ENCODE measurements at regions not wholly inside any gene's neighbourhood (a gene's known extent, or its start where the extent isn't known, plus 50 kb on each side); places are given as distances from the start of the nearest gene placed in this dataset.

GRCh38 chr13:90329641-90330040, 1017.8 kb upstream of the MIR17HG start:
- Histone ChIP-seq H3K4me3 (no peak overlapping the region), H3K9me3 (replicated peaks; ENCODE audit: control insufficient read depth, insufficient read depth, low read depth, low read length) (no peaks in the 10 kb centered on the region; the same call in 1 of the 2 replicates), H3K79me2 (ENCODE audit: control insufficient read depth, insufficient read depth, low read length) (no peaks in the 10 kb centered on the region), H3K4me2 (ENCODE audit: insufficient read depth, low read length) (no peak overlapping the region), H3K9ac (ENCODE audit: insufficient read depth in 1 of 2, low read depth in 2 of 2, low read length in 2 of 2) (no peak overlapping the region), H4K20me1 (replicated peaks; ENCODE audit: control insufficient read depth, insufficient read depth, low read length) (no peaks in the 10 kb centered on the region), H2AFZ (ENCODE audit: low read depth, low read length) (no peak overlapping the region), H3K27me3 (ENCODE audit: control insufficient read depth in 2 of 2, insufficient read depth in 2 of 2, low read length in 2 of 2) (no peaks in the 10 kb centered on the region), H3K9me1 (ENCODE audit: control insufficient read depth, insufficient read depth, low read length) (no peaks in the 10 kb centered on the region), H3K36me3 (ENCODE audit: control insufficient read depth, insufficient read depth, low read length) (no peaks in the 10 kb centered on the region), H3K4me1 (replicated peaks in 1 of 2; ENCODE audit: control insufficient read depth in 2 of 2, insufficient read depth in 2 of 2, low read length in 2 of 2) (no peaks in the 10 kb centered on the region), H3K27ac (ENCODE audit: extremely low read depth, low read depth, low read length) (no peak overlapping the region)
- ChIA-PET POLR2A (interaction anchor here (0.6 to 1.0 kb wide), 2 partner anchors 8 to 712 kb away, joined by 3 to 4 read pairs; no protein-coding TSS in a partner anchor), CTCF (ENCODE audit: low intra/inter-chr PET ratio) (no interaction called here)
- in situ Hi-C loops (cut with MboI) (no loop called here), intact Hi-C loops (cut with micrococcal nuclease) (no loop called here)
- ATAC-seq (no peak), DNase-seq (ENCODE audit: extremely low read depth in 1 of 4, low spot score in 3 of 4) (no peak), FAIRE-seq (no peak)
- no TSS peak for BruUV-seq (replicated peaks)
- 2% methylated on average over 1 of the region's 1 CpG for WGBS (ENCODE audit: insufficient coverage, low coverage, missing lambda C conversion rate)
- TF ChIP-seq, protein P1, sequence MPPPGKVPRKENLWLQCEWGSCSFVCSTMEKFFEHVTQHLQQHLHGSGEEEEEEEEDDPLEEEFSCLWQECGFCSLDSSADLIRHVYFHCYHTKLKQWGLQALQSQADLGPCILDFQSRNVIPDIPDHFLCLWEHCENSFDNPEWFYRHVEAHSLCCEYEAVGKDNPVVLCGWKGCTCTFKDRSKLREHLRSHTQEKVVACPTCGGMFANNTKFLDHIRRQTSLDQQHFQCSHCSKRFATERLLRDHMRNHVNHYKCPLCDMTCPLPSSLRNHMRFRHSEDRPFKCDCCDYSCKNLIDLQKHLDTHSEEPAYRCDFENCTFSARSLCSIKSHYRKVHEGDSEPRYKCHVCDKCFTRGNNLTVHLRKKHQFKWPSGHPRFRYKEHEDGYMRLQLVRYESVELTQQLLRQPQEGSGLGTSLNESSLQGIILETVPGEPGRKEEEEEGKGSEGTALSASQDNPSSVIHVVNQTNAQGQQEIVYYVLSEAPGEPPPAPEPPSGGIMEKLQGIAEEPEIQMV (tag; conservative IDR thresholded peaks at IDR 0.05; ENCODE audit: low read depth) = no peak
- TF ChIP-seq ZMIZ1 (IDR thresholded peaks at IDR 0.05; ENCODE audit: low read depth in 2 of 2, low read length in 2 of 2) (no peak), GTF3C2 (IDR thresholded peaks at IDR 0.05; ENCODE audit: borderline replicate concordance, extremely low read depth, insufficient read length) (no peak)
- TF ChIP-seq, protein P2, sequence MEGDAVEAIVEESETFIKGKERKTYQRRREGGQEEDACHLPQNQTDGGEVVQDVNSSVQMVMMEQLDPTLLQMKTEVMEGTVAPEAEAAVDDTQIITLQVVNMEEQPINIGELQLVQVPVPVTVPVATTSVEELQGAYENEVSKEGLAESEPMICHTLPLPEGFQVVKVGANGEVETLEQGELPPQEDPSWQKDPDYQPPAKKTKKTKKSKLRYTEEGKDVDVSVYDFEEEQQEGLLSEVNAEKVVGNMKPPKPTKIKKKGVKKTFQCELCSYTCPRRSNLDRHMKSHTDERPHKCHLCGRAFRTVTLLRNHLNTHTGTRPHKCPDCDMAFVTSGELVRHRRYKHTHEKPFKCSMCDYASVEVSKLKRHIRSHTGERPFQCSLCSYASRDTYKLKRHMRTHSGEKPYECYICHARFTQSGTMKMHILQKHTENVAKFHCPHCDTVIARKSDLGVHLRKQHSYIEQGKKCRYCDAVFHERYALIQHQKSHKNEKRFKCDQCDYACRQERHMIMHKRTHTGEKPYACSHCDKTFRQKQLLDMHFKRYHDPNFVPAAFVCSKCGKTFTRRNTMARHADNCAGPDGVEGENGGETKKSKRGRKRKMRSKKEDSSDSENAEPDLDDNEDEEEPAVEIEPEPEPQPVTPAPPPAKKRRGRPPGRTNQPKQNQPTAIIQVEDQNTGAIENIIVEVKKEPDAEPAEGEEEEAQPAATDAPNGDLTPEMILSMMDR (IDR thresholded peaks at IDR 0.05 in 2 of 3, conservative IDR thresholded peaks at IDR 0.05 in 1 of 3; ENCODE audit: insufficient read depth in 2 of 3, low read depth in 1 of 3, low read length in 3 of 3) = no peak
- TF ChIP-seq, protein P3, sequence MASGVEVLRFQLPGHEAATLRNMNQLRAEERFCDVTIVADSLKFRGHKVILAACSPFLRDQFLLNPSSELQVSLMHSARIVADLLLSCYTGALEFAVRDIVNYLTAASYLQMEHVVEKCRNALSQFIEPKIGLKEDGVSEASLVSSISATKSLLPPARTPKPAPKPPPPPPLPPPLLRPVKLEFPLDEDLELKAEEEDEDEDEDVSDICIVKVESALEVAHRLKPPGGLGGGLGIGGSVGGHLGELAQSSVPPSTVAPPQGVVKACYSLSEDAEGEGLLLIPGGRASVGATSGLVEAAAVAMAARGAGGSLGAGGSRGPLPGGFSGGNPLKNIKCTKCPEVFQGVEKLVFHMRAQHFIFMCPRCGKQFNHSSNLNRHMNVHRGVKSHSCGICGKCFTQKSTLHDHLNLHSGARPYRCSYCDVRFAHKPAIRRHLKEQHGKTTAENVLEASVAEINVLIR (CRISPR knock-in tag; IDR thresholded peaks at IDR 0.05) = 0 out of 2 replicates have a peak, but pooled peaks have one; percentile 6

Measured in K562 (cell line).